ENCODE measurements at regions not wholly inside any gene's neighbourhood (a gene's known extent, or its start where the extent isn't known, plus 50 kb on each side); places are given as distances from the start of the nearest gene placed in this dataset.
"Not testable (repeated sequence)": the region's sequence is repeated elsewhere in the genome, so short reads cannot be mapped to it uniquely, and the experiment has no call there.

DNA sequence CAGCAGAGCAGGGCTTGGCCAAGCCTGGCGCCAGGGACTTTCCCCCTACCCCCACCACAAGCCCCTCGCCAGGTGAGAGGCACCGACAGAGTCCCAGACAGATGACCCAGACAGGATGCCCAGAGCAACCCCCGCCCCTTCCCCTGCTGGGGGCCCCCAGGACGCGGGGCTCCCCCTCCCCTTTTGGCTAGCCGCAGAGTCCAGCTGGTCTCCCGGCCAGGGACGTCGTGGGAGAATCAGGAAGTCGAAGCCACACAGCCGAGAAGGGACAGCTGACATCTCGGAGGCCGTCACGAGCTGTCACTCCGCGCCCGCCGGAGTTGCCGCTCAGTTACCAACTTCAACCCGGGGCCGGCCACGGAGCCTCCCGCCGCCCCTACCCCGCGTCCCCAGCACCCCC is 84.6 kb upstream of the FRG2C start:
- DNase-seq (ENCODE audit: low read depth), result peak; percentile 3
- H3K27me3 ChIP-seq (replicated peaks; ENCODE audit: control insufficient read depth, insufficient read depth, low read length); H3K9ac ChIP-seq (ENCODE audit: low read length); H3K4me1 ChIP-seq (ENCODE audit: control insufficient read depth, insufficient read depth, low read length); H3K9me3 ChIP-seq (ENCODE audit: control insufficient read depth, low read length); H3K36me3 ChIP-seq (ENCODE audit: control insufficient read depth, insufficient read depth, low read length, severe bottlenecking); H3K4me3 ChIP-seq (ENCODE audit: low read length): not testable (repeated sequence)

DNA sequence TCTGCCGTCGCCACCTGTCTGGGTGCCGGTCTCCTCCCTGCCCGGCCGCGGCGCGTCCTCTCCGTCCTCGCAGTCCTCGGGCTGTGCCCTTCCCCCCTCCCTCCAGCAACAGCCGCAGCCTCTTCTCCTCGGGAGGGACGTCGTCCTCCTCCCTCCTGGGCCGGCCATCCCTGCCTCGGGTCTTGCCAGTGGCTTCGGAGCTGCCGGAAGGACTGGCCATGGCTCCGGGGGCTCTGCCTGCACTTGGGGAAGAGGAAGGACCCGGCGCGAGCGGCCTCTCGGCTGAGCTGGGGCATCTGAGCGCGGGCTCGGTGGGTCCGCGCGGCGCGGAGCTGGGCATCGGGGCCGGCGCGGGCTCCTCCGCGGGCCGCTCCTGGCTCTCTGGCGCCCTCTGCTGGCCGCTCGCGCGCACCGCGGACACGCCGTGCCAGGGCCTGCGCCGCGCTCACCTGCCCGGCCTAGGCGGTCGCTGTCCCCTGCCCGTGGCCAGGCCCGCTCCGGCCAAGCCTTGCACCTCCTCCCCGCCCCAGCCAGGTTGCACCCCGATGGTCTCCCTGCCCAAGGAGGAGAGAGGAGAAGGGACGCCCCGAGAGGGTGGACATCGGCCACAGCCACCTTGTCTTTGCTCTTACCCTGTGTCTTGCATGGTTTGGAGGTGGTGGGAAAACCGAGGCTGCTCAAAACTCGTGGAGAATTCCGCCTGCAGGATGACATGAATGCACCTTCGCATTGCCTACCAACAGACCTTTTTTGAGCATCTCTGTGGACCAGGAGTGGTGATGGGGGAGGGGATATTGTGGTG is 83.9 kb upstream of the FRG2C start:
- not testable (repeated sequence) for H3K4me1 ChIP-seq (ENCODE audit: control insufficient read depth, insufficient read depth, low read length); H3K9ac ChIP-seq (ENCODE audit: low read length); H3K4me3 ChIP-seq (ENCODE audit: low read length); H3K27me3 ChIP-seq (replicated peaks; ENCODE audit: control insufficient read depth, insufficient read depth, low read length); H3K9me3 ChIP-seq (ENCODE audit: control insufficient read depth, low read length); H3K36me3 ChIP-seq (ENCODE audit: control insufficient read depth, insufficient read depth, low read length, severe bottlenecking)
- DNase-seq (ENCODE audit: low read depth), result peak; percentile 42

DNA sequence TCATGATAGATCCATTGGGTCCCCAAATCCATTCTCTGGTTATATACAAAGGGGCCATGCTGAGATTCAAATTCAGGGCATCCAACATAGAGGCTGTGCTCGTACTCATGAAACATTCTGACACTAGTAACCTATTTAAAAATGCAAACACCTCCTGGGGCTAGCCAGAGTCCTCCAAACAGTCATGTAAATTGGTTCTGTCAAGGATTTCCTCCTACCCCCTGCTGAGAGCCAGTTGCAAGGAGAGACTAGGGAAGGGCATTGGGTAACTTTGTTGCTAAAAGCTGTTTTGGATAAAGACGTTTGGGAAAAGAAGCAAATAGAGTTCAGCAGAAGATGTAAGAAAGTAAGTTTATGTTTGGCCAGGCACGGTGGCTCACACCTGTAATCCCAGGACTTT is 81.6 kb upstream of the FRG2C start:
- H3K27me3 ChIP-seq (replicated peaks; ENCODE audit: control insufficient read depth, insufficient read depth, low read length); H3K9me3 ChIP-seq (ENCODE audit: control insufficient read depth, low read length); H3K4me3 ChIP-seq (ENCODE audit: low read length); H3K4me1 ChIP-seq (ENCODE audit: control insufficient read depth, insufficient read depth, low read length); DNase-seq (ENCODE audit: low read depth); H3K9ac ChIP-seq (ENCODE audit: low read length); H3K36me3 ChIP-seq (ENCODE audit: control insufficient read depth, insufficient read depth, low read length, severe bottlenecking): not testable (repeated sequence)

DNA sequence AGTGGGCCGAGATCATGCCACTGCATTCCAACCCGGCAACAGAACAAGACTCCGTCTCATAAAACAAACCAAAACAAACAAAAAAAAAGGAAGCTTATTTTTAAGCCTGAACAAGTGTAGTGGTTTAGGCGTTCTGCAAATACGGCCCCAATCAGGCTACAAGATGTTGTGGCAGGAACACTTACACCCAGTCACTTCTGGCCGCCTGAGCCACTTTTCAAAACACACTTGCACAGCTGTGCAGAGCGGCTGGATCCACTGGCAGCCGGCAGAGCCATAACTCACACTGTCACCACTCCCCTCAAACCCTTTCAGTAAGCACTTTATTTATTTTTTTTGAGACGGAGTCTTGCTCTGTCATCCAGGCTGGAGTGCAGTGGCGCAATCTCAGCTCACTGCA is 81.0 kb upstream of the FRG2C start:
- H3K9me3 ChIP-seq (ENCODE audit: control insufficient read depth, low read length); H3K27me3 ChIP-seq (replicated peaks; ENCODE audit: control insufficient read depth, insufficient read depth, low read length); H3K4me3 ChIP-seq (ENCODE audit: low read length); H3K36me3 ChIP-seq (ENCODE audit: control insufficient read depth, insufficient read depth, low read length, severe bottlenecking); H3K4me1 ChIP-seq (ENCODE audit: control insufficient read depth, insufficient read depth, low read length); DNase-seq (ENCODE audit: low read depth); H3K9ac ChIP-seq (ENCODE audit: low read length): not testable (repeated sequence)

DNA sequence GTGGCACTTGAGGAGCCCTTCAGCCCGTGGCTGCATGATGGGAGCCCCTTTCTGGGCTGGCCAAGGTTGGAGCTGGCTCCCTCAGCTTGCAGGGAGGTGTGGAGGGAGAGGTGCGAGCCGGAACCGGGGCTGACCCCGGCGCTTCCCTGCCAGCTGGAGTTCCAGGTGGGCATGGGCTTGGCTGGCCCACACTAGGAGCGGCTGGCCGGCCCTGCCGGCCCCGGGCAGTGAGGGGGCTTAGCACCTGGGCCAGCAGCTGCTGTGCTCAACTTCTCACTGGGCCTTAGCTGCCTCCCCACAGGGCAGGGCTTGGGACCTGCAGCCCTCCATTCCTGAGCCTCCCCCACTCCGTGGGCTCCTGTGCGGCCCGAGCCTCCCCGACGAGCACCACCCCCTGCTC is 76.4 kb upstream of the FRG2C start:
- H3K9me3 ChIP-seq (ENCODE audit: control insufficient read depth, low read length); H3K27me3 ChIP-seq (replicated peaks; ENCODE audit: control insufficient read depth, insufficient read depth, low read length); H3K9ac ChIP-seq (ENCODE audit: low read length); H3K4me1 ChIP-seq (ENCODE audit: control insufficient read depth, insufficient read depth, low read length); H3K4me3 ChIP-seq (ENCODE audit: low read length); DNase-seq (ENCODE audit: low read depth); H3K36me3 ChIP-seq (ENCODE audit: control insufficient read depth, insufficient read depth, low read length, severe bottlenecking): not testable (repeated sequence)

DNA sequence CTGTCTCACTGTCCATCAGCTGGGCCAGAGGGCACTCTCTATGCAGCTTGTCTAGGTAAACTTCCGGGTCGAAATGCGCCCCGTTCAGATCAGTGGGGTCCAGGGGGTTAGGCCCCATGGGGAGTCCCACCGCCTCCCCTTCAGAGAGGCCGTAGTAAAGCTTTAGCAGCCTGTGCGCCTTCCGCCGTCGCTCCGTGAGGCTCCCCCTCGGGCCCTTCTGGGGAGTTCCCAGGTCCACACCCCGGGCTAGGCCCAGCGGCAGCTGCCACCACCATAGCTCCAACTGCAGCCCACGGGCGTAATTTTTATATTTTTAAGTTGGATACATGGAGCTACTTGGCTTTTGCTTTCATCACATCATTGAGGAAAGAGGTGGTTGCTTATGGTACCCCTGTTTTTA is 73.7 kb upstream of the FRG2C start:
- H3K4me1 ChIP-seq (ENCODE audit: control insufficient read depth, insufficient read depth, low read length); H3K4me3 ChIP-seq (ENCODE audit: low read length); H3K27me3 ChIP-seq (replicated peaks; ENCODE audit: control insufficient read depth, insufficient read depth, low read length); DNase-seq (ENCODE audit: low read depth); H3K9ac ChIP-seq (ENCODE audit: low read length); H3K36me3 ChIP-seq (ENCODE audit: control insufficient read depth, insufficient read depth, low read length, severe bottlenecking); H3K9me3 ChIP-seq (ENCODE audit: control insufficient read depth, low read length): not testable (repeated sequence)

DNA sequence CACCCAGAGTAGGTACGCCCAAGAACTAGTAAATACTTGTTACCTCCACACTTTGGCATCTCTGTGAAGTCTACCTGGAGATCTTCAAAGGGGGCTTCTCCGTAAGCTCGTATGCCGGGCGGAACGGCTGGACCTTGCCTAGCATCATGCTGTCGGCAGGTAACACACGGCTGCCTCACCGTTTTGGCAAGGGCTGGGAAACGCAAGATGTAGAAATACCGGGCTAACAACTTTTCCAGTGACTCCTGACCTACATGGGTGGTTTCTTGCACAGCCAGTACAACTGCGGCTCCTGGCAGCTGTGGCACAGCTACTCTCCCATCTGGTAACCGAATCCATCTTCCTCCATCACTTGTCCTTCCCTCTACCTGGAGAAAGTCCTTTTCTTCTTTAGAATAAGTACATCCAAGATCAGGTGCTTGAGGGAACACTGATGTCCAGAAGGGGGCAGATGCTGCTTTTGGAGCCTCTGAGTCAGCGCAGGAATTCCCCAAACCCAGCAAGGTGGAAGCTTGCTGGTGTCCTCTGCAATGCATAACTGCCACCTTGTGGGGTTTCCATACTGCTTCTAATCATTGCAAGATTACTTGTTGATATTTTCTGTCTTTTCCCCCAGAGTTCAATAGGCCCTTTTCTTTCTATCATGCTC is 59.7 kb upstream of the FRG2C start:
- H3K4me3 ChIP-seq (ENCODE audit: low read length); H3K27me3 ChIP-seq (replicated peaks; ENCODE audit: control insufficient read depth, insufficient read depth, low read length); H3K9me3 ChIP-seq (ENCODE audit: control insufficient read depth, low read length); H3K36me3 ChIP-seq (ENCODE audit: control insufficient read depth, insufficient read depth, low read length, severe bottlenecking); H3K4me1 ChIP-seq (ENCODE audit: control insufficient read depth, insufficient read depth, low read length); H3K9ac ChIP-seq (ENCODE audit: low read length): not testable (repeated sequence)
- peak; percentile 4 for DNase-seq (ENCODE audit: low read depth)

DNA sequence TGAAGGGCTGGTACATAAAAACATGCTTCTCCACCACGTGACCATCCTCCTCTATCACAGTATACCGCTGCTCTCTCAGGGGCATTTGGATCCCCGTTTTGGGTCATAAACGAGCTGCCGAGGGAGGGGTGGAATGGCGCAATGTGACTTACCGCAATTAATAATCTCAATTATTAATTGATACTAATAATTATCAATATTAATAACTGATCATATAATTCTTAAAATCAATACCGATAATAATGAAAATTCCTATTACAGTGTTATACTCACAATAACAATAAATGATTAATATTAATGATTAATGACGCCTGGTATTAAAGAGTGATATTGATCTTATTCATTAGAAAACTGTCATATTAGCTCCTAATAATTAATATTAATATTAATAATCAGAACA is 56.1 kb upstream of the FRG2C start:
- DNase-seq (ENCODE audit: low read depth); H3K9ac ChIP-seq (ENCODE audit: low read length); H3K4me1 ChIP-seq (ENCODE audit: control insufficient read depth, insufficient read depth, low read length): not testable (repeated sequence)

GRCh38 chr3:75609598-75609997 is 54.5 kb upstream of the FRG2C start:
- not testable (repeated sequence) for H3K36me3 ChIP-seq (ENCODE audit: control insufficient read depth, insufficient read depth, low read length, severe bottlenecking); H3K9ac ChIP-seq (ENCODE audit: low read length); H3K4me3 ChIP-seq (ENCODE audit: low read length); H3K27me3 ChIP-seq (replicated peaks; ENCODE audit: control insufficient read depth, insufficient read depth, low read length); H3K9me3 ChIP-seq (ENCODE audit: control insufficient read depth, low read length); H3K4me1 ChIP-seq (ENCODE audit: control insufficient read depth, insufficient read depth, low read length); DNase-seq (ENCODE audit: low read depth)

More for the DNA sequence above, 56.1 kb upstream of the FRG2C start:
- H3K9me3 ChIP-seq (ENCODE audit: control insufficient read depth, low read length); H3K36me3 ChIP-seq (ENCODE audit: control insufficient read depth, insufficient read depth, low read length, severe bottlenecking); H3K27me3 ChIP-seq (replicated peaks; ENCODE audit: control insufficient read depth, insufficient read depth, low read length); H3K4me3 ChIP-seq (ENCODE audit: low read length): not testable (repeated sequence)

DNA sequence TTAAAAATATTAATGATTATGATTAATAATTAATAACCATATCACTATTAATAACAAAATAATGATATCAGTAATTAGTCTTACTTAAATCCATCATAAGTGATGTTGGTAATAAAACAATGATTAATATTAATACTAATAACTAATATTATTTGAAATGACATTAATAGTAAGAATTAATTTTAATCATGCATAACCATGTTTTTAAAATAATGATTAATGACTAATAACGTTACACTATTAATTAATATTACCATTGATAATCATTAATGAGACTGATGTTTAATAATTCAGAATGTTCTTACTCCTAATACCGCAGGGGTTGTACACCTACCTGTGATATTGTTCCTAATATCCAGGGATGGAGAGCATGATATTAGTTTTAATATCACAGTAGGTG is 53.4 kb upstream of the FRG2C start:
- no peaks in the 10 kb centered on the region for H3K4me1 ChIP-seq (ENCODE audit: control insufficient read depth, insufficient read depth, low read length)
- no peaks in the 10 kb centered on the region for H3K27me3 ChIP-seq (replicated peaks; ENCODE audit: control insufficient read depth, insufficient read depth, low read length)
- no peak for DNase-seq (ENCODE audit: low read depth)
- H3K9ac ChIP-seq (ENCODE audit: low read length), result no peak overlapping the region
- H3K9me3 ChIP-seq (ENCODE audit: control insufficient read depth, low read length), result no peaks in the 10 kb centered on the region
- no peak overlapping the region for H3K4me3 ChIP-seq (ENCODE audit: low read length)
- H3K36me3 ChIP-seq (ENCODE audit: control insufficient read depth, insufficient read depth, low read length, severe bottlenecking), result no peaks in the 10 kb centered on the region

GRCh38 chr3:75611724-75612460 is 52.2 kb upstream of the FRG2C start:
- not testable (repeated sequence) for H3K36me3 ChIP-seq (ENCODE audit: control insufficient read depth, insufficient read depth, low read length, severe bottlenecking); H3K27me3 ChIP-seq (replicated peaks; ENCODE audit: control insufficient read depth, insufficient read depth, low read length); H3K9me3 ChIP-seq (ENCODE audit: control insufficient read depth, low read length); DNase-seq (ENCODE audit: low read depth); H3K9ac ChIP-seq (ENCODE audit: low read length); H3K4me1 ChIP-seq (ENCODE audit: control insufficient read depth, insufficient read depth, low read length); H3K4me3 ChIP-seq (ENCODE audit: low read length)

Measured in adipocyte (in vitro differentiated cells).